Stimulated activated CD4-positive, alpha-beta T cell treated with anti-CD3 and anti-CD28 coated beads, Interleukin-12 subunit alpha, Interleukin-12 subunit beta, amount 100 ng/mL, for 48 hours (primary cell): ENCODE measurements at regions not wholly inside any gene's neighbourhood (a gene's known extent, or its start where the extent isn't known, plus 50 kb on each side); places are given as distances from the start of the nearest gene placed in this dataset.

Experiments used
- DNase-seq, 3 donors: peaks; one replicate each; pipeline ENCODE4 v3.0.0-alpha.2; 2020; ENCODE audit warnings: low read depth in 2 of 3, low spot score in 1 of 3

DNA sequence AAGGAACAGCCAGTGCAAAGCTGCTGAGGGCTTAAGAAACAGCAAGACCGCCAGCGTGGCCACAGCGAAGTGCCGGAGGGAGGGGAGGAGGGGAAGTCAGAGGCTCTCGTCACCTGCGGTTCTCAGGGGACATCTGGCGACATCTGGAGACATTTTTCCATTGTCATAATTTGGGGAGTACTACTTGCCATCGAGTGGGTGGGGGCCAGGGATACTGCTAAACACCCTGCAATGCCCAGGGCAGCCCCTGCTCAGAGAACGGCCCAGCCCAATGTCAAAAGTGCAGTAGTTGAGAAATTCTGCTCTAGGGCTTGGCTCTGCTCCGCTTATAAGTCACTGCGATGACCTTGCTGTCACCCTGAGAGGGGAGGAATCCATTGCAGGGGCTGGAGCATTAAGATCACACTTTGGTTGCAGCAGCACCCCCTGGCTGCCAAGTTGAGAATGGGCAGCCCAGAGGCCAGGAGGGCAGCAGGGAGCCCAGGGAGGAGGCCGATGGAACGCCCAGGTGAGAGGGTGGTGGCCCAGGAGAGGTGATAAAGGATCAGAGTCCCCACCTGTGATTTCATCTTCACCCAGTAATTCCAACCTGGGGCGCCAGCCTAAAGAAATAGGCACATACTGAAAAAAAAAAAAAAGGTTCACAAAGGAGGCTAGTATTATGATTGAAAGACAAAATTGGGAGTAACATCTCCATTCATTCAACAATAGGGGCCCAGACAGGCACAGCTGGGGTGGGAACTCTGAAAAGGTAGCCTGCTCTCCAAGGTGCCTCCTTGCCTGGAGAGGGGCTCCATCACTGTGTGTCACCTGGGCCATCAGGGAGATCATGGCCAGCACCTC, 218.2 kb downstream of the BMP7 start:
- peak; percentile 4 to 9 (median 5) for DNase-seq

DNA sequence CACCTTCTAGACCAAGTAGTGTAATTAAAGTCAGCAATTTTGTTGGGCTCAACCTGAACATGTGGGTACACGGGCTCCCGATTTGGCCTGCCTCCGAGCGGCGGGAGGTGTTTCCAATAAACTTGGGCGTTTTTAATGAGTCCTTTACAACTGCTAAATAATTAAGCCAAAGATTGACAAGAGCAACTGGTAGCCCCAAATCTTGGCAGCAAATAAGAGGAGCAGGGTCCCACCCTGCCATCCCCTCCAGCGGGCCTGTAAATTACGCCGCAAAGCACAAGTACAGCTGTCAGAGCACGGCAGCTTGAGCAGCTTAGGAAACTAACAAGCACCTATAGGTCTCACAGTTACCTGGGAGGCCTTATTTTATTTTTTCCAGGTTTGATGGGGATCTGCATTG, 217.1 kb downstream of the BMP7 start:
- no peak for DNase-seq

- DNase-seq, result no peak
Observed at GRCh38 chr20:57051096-57051495, 215.3 kb downstream of the BMP7 start.

- no peak for DNase-seq
Observed at GRCh38 chr20:57053067-57053466, 213.4 kb downstream of the BMP7 start.

DNA sequence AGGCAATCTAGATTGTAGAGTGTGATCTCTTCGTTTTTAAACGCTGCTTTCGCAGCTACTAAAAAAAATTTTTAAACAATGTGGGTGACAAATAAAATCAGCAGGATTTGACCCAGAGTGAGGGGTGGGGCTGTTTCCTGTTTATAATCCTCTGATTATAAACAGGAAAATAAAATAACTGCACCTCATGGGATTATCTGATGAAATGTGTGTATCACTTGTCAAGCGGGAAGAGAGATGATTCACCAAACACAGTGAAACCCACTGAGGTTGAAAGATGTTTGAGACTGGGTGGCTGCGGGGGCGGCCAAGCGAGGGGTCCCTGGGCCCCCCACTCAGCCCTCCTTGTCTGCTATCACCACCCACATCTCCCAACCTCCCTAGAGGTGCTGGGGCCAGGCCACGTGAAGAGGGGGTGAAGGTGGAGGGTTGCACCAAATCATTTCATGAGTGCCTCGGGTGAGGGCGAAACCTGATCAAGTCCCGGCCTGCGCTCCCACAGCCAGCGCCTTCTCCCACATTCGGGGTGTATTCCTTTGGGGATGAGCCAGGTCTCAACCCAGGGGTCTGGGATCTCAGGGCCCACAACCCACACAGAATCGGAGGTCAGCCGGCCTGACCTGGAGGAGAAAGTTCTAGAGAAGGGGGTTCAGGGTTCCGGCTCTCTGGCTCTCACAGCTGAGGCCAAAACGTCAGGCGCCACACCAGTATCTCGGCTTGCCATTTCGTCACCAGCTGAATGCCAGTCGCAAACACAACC, 212.5 kb downstream of the BMP7 start:
- DNase-seq, result no peak

DNA sequence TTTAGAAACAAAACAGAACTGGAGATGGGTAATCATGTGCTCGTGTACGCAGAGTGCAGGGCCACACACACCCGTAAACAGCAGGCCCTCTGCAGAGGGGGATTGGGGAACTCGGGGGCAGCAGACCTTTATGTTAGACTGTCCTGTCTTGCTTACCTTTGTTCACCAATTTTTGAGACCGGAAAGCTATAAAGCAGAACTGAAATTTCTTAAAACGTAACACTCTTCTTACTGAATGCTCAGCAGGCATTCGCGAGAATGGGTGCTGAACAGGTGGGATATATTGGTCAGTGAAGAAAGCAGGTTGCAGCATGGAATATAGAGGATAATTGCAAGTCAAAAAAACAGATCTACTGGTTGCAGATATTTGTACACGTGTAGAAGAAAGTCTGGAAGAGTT, 211.1 kb downstream of the BMP7 start:
- no peak for DNase-seq

GRCh38 chr20:57056651-57057050, 209.8 kb downstream of the BMP7 start:
- DNase-seq, result no peak

DNA sequence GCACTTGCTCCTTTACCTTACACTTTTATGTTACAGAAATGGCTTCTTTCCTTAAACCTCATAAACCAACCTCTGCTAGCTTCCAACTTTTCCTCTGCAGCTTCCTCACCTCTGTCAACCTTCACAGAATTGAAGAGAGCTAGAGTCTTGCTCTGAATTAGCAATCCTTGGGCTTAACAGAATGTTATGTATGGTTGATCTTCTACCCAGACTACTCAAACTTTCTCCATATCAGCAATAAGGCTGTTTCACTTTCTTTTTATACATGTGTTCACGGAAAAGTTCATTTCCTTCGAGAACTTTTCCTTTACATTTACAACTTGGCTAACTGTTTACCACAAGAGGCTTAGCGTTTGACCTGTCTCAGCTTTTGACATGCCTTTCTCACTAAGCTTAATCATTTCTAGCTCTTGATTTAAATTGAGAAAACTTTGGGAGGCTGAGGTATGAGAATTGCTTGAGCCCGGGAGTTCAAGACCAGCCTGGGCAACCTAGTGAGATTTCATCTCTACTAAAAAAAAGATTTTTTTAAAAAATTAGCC, 207.3 kb downstream of the BMP7 start:
- no peak for DNase-seq

DNA sequence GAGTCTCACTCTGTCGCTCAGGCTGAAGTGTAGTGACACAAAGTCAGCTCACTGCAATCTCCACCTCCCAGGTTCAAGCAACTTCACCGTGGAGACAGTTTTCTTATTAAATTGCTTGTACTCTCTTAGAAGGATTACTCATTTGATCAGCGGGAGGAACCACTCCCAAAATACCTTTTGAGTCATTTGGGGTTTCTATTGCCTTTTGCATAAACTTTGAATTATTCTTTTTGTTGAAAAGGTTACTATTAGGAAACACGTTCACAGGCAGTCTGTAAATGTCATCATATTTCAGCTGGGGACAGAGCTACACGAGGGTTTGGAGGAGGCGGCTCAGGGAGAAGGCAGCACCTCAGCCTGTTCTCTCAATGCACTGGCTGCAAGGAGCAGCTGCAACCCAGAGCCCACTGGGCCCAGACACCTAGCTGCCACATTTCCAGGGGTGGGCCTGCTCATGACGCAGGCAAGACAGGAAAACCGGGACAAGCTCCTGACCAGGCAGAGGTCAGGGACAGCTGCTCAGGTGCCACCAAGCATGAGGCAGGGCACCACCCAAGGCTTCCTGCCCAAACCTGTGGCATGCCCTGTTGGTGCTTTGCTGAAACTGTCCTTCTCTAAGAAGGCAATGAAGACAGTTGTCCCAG, 205.9 kb downstream of the BMP7 start:
- no peak for DNase-seq

DNA sequence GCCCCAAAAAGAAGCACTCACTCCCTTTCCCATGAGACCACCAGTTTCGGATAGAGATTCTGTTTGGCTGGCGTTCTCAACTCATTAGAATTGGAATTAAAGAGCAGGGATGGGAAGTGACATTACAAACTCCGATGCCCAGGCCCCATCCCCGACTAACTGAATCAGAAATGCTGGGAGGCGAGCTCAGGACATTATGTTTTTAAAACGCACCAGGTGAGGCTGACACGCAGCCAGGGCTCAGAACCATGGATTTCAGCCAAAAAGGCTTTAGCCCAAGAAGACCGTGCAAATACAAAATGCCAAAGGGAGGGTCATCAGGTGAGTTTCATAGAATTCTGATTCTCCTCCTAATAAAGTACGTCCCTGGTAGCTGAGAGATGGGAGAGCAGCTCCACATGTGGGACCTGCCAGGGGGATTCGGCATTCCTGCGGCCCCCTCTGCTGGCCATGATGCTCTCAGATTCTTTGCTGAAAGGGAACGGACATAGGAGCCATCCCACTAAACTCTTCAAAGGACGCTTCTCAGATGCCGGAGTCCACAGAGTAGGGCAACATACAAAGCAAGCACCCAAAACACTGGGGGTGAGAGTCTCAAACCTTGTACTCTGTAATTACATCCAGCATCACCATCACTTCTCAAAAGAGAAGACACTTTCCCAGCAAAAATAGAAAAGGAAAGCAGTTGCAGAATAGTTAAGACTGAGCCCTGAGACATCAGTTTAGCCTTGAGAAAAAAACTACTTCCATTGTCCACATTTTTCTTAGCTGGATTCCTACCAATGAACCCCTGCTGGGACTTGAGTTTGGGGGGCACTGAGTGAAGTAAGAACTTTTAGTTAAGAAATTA, 205.2 kb downstream of the BMP7 start:
- DNase-seq, result no peak

- no peak for DNase-seq
Observed at GRCh38 chr20:57062241-57062640, 204.2 kb downstream of the BMP7 start.

DNA sequence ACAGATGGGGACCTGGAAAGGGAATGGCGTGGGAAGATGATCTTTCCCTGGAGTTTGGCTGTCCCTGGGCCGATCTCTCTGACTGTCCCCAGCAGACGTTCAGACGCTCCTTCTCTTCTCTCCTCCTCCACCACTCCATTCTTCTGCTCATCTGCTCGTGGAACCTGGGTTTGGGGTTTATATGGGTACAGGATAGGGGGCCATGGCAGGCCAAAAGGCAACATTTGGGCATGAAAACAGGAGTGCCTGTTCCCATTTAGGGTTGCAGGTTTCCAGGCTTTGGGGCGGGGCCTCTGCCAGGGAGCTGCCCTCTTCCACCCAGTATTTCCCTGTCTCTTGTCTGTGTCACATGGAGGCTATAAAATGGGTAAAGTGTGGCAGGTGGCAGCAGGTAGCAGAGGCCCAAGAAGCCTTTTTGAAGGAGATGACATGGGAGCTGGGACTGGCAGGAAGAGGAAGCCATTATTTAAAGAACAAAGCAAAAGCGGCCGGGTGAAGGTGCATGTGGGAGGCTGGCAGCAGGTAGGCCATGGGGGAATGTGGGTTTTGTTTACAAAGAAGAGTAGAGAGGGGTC, 203.7 kb downstream of the BMP7 start:
- DNase-seq, result no peak

DNA sequence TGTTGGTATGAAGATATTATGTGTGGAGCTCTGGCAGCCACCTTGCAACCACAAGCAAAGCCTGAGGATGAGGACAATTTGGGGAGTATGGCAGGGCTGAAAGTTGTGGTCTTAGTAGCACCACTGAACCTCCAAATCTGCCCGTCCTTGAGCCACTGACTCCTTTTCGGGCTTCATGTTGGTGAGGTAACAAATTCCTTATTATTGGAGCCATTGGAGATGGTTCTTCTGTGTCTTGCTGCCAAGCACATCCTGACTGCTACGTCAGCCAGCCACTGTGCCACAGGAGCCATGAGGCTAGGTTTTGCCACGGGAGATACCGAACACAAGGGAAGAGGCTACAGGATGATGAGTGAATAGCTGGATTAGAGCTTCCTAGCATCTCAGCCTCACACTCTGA, 201.6 kb downstream of the BMP7 start:
- DNase-seq, result no peak

DNA sequence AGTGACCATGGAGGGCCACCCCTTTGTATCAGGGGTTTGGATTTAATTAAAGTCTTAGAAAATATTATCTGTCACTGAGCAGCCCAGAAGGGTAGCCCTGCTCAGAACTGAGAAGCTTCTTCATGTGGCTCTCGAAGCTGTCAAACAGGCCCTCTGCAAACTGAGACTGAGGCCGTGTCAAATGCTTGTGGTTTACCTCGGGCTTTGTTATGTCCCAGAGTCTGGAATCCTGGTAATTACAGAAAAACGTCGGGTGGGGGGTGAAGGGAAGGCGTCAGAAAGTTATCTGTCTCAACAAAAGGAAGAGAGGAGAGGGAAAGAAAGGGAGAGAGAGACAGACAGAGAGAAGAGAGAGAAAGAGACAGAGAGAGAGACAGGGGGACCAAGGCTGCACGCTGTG, 200.8 kb downstream of the BMP7 start:
- DNase-seq, result no peak

- no peak for DNase-seq
Observed at GRCh38 chr20:57066126-57066900, 200.1 kb downstream of the BMP7 start.

DNA sequence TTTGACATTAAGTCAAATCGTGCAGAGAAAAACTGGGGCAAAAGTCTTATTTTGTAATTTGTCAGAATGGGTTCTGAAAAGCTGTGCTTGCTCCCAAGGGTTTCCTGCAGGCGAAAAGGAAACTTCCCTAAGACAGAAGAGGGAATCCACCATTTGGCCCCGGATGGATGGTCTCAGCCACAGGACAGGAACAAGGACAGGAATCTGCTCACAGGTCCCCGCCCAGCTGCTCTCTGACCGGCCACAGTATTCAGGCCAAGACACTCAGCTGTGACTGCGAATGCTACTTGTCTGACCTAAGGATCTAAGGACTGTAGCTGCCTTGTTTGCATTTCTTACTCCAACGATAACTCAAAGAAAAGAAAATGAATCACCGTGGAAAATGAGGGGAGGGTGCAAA, 197.0 kb downstream of the BMP7 start:
- DNase-seq, result no peak

- DNase-seq, result no peak
Observed at GRCh38 chr20:57070296-57070695, 196.1 kb downstream of the BMP7 start.

DNA sequence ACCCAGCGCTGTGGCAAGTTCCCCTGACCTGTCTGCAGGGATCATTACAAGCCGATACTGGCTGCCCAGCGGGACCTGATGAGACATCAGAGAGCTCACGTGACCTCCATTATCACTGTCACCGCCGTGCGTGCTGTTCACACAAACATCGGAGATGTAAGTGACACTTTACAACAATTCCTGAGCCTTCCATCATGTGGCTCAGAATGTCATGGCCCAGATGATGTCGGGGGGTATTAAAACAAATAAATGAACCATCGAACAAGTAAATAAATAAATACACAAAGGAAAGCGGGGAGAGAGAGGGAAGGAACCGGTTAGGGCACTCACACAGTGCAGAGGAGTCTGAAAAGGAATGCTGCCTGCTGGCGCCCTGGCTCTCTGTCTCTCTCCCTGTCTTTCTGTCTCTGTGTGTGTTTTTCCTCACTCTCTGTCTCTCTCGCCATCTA, 195.1 kb downstream of the BMP7 start:
- no peak for DNase-seq

GRCh38 chr20:57071954-57072583, 194.4 kb downstream of the BMP7 start:
- no peak for DNase-seq
